OCI-LY1 (cell line): ENCODE measurements at regions not wholly inside any gene's neighbourhood (a gene's known extent, or its start where the extent isn't known, plus 50 kb on each side); places are given as distances from the start of the nearest gene placed in this dataset.

ENCODE experiments used
- H2AFZ ChIP-seq: fragments of 200-600 bp; sonication (generic), shearing (Covaris generic); 2 replicates; pipeline ENCODE4 v1.6.0; 2014; ENCODE audit warnings: antibody characterized with exemption, mild to moderate bottlenecking, low read length
- H3F3A ChIP-seq: fragments of 200-600 bp; sonication (generic), shearing (Covaris generic); 2 replicates; pipeline ENCODE4 v1.6.0; 2014; ENCODE audit warnings: mild to moderate bottlenecking, antibody characterized with exemption, low read length, moderate library complexity; ENCODE audit not compliant: insufficient read depth
- H3K27ac ChIP-seq: fragments of 200-600 bp; sonication (generic); 2 replicates; pipeline ENCODE4 v1.5.1; 2014; ENCODE audit warnings: low read length, mixed run types, mild to moderate bottlenecking, low read depth; ENCODE audit not compliant: poor library complexity, severe bottlenecking
- H3K27me3 ChIP-seq: fragments of 200-600 bp; sonication (generic); 2 replicates; pipeline ENCODE4 v1.6.0; 2014; ENCODE audit warnings: antibody characterized with exemption, mild to moderate bottlenecking, low read length, moderate library complexity; ENCODE audit not compliant: insufficient read depth
- H3K36me3 ChIP-seq: fragments of 200-600 bp; sonication (generic); 2 replicates; pipeline ENCODE4 v1.6.1; 2014; ENCODE audit warnings: mild to moderate bottlenecking, antibody characterized with exemption, low read length, moderate library complexity, mixed read lengths; ENCODE audit not compliant: insufficient read depth
- H3K4me1 ChIP-seq: fragments of 200-600 bp; sonication (generic); 2 replicates; pipeline ENCODE4 v1.5.1; 2014; ENCODE audit warnings: mild to moderate bottlenecking, low read length, moderate library complexity; ENCODE audit not compliant: insufficient read depth, severe bottlenecking
- H3K4me2 ChIP-seq: fragments of 200-600 bp; sonication (generic), shearing (Covaris generic); 2 replicates; pipeline ENCODE4 v1.6.1; 2014; ENCODE audit warnings: low read length
- H3K4me3 ChIP-seq: fragments of 200-600 bp; sonication (generic); 2 replicates; pipeline ENCODE4 v1.5.1; 2014; ENCODE audit warnings: low read length, low read depth, mild to moderate bottlenecking, mixed read lengths; ENCODE audit not compliant: poor library complexity, severe bottlenecking
- H3K79me2 ChIP-seq: fragments of 200-600 bp; shearing (Covaris generic); 2 replicates; pipeline ENCODE4 v1.6.1; 2016; ENCODE audit warnings: mixed run types, low read length, mixed read lengths; ENCODE audit not compliant: insufficient read depth
- H3K9ac ChIP-seq: fragments of 200-600 bp; sonication (generic), shearing (Covaris generic); 2 replicates; pipeline ENCODE4 v1.6.1; 2014; ENCODE audit warnings: mild to moderate bottlenecking, low read length, mixed read lengths
- H3K9me2 ChIP-seq: fragments of 200-600 bp; sonication (generic), shearing (Covaris generic); 2 replicates; pipeline ENCODE4 v1.6.1; 2014; ENCODE audit warnings: low read depth, mild to moderate bottlenecking, low read length, mixed read lengths
- H3K9me3 ChIP-seq: fragments of 200-600 bp; shearing (Covaris generic); 2 replicates; pipeline ENCODE4 v1.6.1; 2014; ENCODE audit warnings: low read length, mixed read lengths
- H4K20me1 ChIP-seq: fragments of 200-600 bp; sonication (generic), shearing (Covaris generic); 2 replicates; pipeline ENCODE4 v1.6.0; 2016; ENCODE audit warnings: mild to moderate bottlenecking, low read length; ENCODE audit not compliant: insufficient read depth
- EZH2 ChIP-seq: fragments of 200-600 bp; sonication (generic), shearing (Covaris generic); IDR thresholded peaks from 2 replicates; pipeline ENCODE4 v1.8.0; 2017; ENCODE audit warnings: borderline replicate concordance, mixed run types, mild to moderate bottlenecking, antibody characterized with exemption, low read length, moderate library complexity, mixed read lengths
- TF ChIP-seq, protein P1 (sequence below): fragments of 200-600 bp; sonication (generic), shearing (Covaris generic); IDR thresholded peaks from 2 replicates; pipeline ENCODE4 v1.5.1; 2017; ENCODE audit warnings: mild to moderate bottlenecking, antibody characterized with exemption, low read length, moderate library complexity, mixed read lengths

DNA sequence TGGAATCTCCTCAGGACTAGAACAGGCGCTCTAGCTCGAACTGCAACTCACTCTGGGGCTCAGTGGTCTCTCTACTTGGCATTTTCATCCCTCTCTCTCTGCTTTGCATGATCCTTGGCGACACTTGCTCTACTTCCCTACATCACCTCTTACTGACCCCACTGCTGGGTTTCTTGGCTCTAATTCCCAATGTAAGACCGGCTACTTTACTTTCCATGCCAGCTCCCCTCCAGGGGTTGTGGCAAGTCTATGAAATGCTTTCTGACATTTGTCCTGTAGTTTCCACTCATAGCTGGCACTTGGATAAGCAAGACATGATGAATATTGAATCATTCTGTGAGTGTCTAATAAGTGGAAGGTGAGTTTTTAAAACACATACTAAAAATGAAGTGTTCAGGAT, 292.3 kb downstream of the USP25 start:
- H3K27me3 ChIP-seq: no peaks in the 10 kb centered on the region
- no peaks in the 10 kb centered on the region for H3F3A ChIP-seq
- no peak overlapping the region for H3K9ac ChIP-seq
- H4K20me1 ChIP-seq: no peaks in the 10 kb centered on the region
- H3K36me3 ChIP-seq: no peaks in the 10 kb centered on the region
- H3K9me2 ChIP-seq: no peaks in the 10 kb centered on the region
- no peak overlapping the region for H3K27ac ChIP-seq
- H3K4me3 ChIP-seq: no peak overlapping the region
- no peaks in the 10 kb centered on the region for H3K79me2 ChIP-seq
- H3K4me2 ChIP-seq: no peak overlapping the region
- TF ChIP-seq, protein P1, sequence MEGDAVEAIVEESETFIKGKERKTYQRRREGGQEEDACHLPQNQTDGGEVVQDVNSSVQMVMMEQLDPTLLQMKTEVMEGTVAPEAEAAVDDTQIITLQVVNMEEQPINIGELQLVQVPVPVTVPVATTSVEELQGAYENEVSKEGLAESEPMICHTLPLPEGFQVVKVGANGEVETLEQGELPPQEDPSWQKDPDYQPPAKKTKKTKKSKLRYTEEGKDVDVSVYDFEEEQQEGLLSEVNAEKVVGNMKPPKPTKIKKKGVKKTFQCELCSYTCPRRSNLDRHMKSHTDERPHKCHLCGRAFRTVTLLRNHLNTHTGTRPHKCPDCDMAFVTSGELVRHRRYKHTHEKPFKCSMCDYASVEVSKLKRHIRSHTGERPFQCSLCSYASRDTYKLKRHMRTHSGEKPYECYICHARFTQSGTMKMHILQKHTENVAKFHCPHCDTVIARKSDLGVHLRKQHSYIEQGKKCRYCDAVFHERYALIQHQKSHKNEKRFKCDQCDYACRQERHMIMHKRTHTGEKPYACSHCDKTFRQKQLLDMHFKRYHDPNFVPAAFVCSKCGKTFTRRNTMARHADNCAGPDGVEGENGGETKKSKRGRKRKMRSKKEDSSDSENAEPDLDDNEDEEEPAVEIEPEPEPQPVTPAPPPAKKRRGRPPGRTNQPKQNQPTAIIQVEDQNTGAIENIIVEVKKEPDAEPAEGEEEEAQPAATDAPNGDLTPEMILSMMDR: no peak
- TF ChIP-seq EZH2: no peak
- no peaks in the 10 kb centered on the region for H3K9me3 ChIP-seq
- no peak overlapping the region for H2AFZ ChIP-seq
- H3K4me1 ChIP-seq: no peaks in the 10 kb centered on the region

DNA sequence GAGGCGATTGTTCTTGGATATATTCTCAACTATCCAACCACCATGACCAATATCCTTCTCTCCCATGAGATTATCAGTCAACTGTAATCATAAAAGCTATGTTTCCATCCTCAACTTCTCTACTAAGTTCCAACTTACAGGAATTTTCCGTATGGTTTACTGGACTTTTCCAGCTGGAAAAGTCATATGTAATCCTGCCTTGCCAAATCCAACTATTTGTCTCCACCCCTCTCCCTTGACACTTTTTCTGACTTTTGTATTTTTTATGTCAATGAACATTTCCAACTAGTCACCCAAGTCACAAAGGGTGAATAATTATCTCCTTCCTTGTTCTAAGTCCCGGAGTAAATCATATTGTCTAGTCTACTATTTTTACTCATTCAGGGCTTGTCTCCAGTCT, 293.1 kb downstream of the USP25 start:
- Histone ChIP-seq H3F3A (no peaks in the 10 kb centered on the region), H3K4me3 (no peak overlapping the region), H4K20me1 (no peaks in the 10 kb centered on the region), H3K79me2 (no peaks in the 10 kb centered on the region), H3K9ac (no peak overlapping the region), H3K27ac (no peak overlapping the region), H2AFZ (no peak overlapping the region), H3K36me3 (no peaks in the 10 kb centered on the region), H3K4me1 (no peaks in the 10 kb centered on the region), H3K9me3 (no peaks in the 10 kb centered on the region), H3K9me2 (no peaks in the 10 kb centered on the region), H3K4me2 (no peak overlapping the region), H3K27me3 (no peaks in the 10 kb centered on the region)
- no peak for TF ChIP-seq EZH2
- TF ChIP-seq, protein P1: no peak

DNA sequence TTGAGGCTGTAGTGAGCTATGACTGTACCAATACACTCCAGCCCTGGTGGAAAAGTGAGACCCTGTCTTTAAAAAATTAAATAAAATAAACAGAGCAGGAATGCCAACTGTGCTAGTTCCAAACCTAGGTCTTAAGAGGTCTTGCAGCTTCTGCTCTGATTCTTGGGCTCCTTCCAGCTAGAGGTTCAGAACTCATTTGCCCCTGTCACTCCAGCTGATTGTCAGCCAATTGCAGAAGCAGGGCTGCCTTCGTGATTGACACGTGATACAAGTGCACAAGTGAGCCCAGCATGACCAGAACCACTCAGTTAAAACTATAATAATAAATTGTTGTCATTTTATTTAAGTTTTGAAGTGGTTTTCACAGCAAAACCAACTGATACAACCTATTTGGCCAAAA, 298.4 kb downstream of the USP25 start:
- Histone ChIP-seq H3K4me1 (no peaks in the 10 kb centered on the region), H2AFZ (no peak overlapping the region), H3K27me3 (no peaks in the 10 kb centered on the region), H4K20me1 (no peaks in the 10 kb centered on the region), H3K79me2 (no peaks in the 10 kb centered on the region), H3K4me2 (no peak overlapping the region), H3K9me3 (no peaks in the 10 kb centered on the region), H3K36me3 (no peaks in the 10 kb centered on the region), H3K27ac (no peak overlapping the region), H3F3A (no peaks in the 10 kb centered on the region), H3K9ac (no peak overlapping the region), H3K9me2 (no peaks in the 10 kb centered on the region; the same call in 1 of the 2 replicates), H3K4me3 (no peak overlapping the region)
- TF ChIP-seq, protein P1: no peak
- no peak for TF ChIP-seq EZH2
